ENCODE measurements at regions not wholly inside any gene's neighbourhood (a gene's known extent, or its start where the extent isn't known, plus 50 kb on each side); places are given as distances from the start of the nearest gene placed in this dataset.

DNA sequence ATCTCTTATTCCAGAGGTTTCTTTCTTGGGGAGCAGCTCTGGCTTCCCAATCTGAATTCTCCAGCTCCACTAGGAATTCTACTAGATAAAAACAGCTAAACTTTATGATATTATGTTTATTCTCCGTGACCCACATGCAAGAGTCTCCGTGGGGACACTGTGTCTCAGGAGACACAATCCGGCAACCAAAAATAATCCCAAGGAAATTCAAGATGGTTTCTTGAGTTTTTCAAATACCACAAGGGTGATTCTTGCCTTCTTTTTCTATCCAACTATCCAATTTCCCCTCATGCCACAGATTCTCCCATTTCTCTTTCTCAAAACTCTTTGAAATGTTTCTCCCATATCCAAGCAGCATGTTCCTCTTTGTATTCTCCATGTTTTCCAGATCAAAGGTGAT is 103.1 kb downstream of the FAS start:
- DNase-seq = no peak

DNA sequence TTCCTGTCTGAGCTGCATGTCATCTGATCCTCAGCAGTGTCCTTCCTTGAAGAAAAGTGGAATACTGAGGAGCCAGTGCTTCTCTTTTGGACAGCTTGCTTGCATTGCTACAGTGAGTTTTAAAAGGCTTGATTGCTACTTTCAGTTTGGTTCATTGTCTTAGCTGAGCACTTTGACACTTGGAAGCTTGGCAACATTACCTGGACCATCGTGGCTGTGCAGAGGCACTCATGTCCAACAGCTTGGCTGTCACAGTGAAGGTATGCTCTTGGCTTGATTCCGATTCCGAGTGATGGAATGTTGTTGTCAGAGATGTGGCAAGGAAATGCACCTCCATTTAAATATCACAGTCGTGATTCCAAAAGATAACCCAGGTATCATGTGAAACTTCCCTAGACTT is 102.4 kb downstream of the FAS start:
- no peak for DNase-seq

DNA sequence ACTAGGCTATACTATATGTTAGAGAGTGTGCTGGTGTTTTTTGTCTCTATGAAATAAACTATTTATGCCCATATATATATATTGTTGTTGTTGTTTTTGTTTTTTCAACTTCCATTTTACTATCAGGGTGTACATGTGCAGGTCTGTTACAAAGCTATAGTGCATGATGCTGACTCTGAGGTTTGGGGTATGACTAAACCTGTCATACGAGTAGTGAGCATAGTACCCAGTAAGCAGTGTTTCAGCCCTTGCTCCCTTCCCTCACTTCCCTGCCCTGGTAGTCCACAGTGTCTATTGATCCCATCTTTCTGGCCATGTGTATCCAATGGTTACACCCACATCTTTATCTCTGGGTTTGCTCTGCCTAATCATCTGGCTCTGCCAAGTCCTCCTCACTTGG is 101.8 kb downstream of the FAS start:
- no peak for DNase-seq

DNA sequence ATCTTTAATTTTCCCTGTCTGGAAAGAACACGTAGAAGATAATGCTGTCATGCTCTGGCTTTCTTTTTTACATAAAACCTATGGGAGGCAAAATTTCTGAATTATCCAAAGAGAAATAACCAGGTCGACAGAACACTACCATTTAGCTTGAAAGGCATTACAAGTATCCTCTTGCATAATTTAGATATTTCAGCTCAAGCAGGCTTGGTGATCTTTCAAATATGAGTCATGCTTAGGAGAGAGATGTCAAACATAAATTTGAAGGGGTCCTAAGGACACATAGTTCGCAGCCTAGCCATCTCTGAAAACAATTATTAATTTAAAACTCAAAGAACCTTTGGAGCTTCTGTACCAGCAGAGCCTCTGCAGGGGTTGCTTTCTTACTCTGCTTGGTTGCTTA is 100.9 kb downstream of the FAS start:
- DNase-seq = no peak

DNA sequence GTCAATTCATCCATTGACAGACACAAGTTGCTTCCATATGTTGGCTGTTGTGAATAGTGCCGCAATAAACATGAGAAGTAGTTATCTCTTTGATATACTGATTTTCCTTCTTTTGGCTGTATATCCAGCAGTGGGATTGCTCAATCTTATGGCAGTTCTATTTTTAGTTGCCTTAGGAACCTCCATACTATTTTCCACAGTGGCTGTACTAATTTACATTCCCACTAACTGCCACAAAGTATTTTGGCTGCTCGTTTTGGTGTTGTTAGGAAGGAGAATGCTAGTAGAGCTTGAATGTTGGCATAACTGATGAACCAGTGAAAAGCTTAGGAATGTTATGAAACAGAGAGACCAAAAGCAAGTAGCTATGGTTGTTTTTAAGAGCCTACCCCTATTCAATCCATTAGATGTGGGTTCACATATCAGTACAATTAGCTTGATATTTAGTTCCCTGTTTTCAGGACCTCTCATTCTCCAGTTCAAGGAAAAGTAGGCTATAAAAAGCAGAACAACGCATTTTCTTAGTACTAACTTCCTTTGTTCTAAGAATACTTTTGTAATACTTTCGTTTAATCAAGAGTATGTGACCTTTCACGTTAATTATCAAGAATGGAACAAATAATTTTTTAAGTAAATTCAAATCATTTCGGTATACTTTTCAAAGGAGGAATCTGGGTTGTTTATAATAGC is 100.3 kb downstream of the FAS start:
- no peak for DNase-seq

DNA sequence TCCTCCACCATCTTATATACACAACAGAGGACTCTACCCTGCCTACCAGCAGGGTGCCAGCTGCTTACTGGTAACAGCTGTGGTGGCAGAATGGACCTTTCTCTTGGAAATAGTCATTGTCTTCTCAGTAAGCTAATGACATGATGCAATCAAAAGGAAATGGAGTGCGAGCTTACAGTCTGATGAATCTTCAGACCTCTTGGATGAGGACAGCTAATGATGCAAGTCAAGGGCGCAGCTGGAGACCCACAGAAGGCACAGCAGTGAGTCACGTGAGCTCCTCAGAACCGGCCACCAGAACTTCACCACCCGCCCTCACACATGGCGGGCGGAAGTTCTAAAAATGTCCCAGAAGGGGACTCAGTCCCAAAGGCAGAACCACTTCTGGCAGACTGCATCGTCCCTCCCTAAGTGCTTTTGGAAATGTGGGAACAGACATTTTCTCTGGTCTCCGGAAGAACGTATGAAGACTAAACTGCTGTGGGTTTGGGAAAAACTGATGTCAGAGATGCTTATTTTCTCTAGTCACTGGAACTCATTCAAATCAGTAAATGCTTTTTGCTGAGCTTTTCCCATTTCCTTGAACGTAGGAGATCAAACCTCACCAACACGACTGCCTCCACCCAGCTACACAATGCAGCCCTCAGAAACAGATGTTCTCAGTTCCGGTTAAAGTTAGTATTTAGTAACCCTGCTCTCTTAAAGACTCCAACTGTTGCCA is 96.4 kb downstream of the FAS start:
- no peak for DNase-seq

DNA sequence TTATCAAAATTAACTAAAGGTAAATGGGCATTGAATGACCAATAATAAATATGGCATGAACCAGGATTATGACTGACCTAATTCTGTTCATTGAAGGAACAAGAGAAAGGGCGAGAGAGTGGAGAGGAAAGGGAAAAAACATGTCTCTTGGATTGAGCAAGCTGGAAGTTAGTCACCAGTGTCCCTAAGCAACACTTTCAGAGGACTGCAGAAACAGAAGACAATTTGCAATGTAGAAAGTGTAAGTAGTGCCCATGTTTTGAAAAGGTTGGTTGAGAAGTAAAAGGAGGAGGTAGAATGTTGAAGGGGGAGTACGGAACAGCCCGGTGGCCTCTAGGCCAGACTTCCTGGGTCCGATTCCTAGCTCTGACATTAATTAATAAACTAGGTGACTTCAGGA is 94.6 kb downstream of the FAS start:
- DNase-seq = no peak

DNA sequence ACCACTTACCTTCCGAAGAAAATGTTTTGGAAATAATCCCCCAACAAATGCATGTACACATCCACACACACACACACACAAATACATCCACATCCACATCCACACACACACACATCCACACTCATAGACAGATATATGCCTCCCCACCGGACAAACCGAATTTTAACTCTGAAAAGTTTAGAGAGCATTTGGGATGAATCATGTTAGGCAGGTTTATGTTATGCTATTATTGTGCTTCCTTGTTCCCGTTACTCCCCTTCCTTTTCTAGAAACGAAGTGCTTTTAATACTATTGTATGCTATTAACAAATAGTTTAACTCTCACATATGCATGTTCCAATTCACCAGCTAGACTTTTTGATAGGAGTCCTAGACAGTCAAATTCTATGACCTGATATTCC is 91.5 kb downstream of the FAS start:
- no peak for DNase-seq

DNA sequence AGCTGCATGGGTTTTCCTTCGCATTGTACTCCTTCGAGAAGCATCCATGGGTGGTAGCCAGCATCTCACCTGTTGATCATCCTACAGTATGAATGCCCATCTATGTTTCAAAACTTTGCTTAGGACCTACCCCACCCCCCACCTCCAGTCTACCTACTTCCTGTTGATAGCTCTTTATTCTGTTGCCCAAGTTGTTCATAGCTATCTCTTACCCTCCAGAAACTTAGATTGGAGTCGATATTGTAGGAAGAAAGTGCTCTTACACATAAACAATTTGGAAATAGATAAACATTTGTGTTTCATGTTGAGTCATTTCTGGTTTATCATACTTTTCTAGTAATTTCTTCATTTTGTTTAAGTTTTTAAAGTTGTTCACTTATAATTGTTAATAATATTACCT is 90.1 kb downstream of the FAS start:
- DNase-seq = no peak

DNA sequence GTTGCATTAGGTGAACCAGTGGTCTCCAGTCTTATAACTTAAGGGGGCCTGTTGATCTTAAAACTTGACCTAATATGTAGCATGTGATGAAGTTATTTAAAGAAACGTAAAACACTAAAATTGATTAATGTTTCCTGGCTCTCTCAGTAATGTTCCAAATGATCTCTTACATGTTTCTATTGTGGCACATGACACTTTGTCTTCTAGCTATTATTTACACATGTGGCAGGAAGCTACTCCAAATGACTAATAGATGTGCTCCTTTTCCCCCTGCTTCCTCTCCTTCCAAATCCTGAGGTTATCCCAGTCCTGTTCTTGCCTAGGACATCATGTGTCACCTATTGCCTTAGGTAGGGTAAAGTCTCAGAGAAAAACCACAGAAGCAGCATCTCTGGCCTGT is 89.4 kb downstream of the FAS start:
- no peak for DNase-seq

DNA sequence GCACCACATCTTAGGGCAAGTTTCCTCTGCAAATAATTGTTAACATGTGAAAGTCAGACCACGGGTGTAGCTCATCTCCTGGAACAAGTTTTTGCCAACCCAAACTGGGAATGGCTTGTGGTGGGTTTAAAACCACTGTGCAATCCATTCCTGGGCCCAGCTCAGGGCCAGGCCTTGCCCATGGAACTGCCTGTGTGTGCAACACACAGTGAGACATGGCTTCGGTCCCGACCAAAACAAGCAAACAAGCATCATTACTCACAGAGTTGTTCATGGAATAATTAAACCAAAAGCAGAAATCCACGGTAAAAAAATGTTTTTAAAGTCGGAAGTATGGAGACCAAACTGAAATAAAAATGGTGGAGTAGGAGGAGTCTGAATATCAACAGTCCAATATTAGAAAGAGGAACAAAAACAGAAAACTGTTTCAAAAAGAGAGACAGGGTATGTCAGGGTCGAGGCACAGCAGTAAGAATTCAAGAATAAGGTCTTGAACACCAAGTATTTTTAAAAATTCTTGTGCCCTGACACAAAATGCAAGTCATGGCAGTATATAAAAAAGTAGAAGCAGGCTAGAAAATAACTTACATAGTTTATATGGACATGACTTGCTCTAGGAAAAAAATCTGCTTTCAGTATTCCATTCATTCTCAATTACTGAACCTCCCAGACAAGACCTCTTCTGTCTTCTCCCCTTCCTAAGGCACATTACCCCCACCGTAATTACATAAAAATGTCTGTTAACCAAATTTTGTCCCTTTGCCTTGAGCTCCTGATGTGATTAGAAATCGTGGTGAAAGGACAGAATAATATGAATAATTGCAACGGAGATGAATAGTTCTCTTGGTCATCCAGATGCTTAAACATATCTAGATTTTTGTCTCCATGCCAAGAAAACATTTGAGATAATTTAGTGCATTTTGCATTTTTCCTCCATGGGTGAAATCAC is 88.4 kb downstream of the FAS start:
- no peak for DNase-seq

DNA sequence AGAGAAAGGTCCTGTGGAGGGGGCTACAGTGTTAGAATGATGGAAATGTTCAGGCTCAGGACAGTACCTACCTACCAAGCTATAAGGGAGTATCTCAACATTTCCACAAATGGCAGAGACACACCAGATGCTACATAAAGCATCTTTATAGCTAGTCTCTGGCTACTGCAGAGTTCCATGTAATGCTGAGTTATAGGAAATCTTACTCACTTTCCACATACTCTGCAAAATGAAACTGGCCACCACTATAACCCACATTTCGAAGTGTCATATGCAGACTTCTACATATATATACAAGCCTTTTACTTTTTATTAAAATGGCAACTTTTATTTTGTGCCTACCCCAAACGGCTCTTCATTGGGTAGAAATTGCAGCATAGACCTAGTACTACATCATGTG is 85.5 kb downstream of the FAS start:
- DNase-seq = no peak

DNA sequence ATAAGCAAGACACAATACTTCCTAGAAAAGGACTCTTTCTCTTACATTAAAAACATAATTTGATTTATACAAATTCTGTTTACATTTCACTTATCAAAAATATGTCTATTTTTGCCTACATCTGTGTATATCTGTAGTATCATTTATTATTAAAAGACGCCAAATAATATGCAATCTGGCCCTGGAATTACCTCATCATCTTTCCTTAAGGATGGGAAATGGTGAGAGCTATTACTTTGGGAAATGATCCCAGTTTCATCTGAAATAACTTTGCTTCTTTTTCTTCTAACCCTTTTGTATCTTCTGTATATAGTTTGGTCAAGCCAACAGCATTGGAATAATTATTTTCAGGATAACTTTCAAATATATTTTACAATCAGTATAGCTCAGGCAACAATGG is 85.0 kb downstream of the FAS start:
- DNase-seq = no peak

DNA sequence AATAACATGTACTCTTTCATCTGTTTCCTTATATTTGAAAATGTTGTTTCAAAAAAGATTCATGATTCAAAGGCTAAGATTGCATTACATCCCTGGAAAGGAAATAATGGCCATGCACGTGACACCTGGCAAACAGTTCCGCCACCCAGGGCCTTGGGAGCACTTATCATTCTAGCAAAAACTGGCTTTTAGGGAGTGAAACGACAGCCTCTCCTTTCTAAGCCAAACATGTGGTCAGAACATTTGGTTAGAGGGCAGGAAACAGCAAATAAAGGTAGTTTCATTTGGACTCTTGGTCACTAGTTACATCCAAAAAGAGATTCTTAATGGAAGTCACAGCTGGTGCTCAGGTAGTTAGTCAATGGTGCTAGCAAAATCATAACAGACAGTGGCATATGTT is 83.5 kb downstream of the FAS start:
- no peak for DNase-seq

DNA sequence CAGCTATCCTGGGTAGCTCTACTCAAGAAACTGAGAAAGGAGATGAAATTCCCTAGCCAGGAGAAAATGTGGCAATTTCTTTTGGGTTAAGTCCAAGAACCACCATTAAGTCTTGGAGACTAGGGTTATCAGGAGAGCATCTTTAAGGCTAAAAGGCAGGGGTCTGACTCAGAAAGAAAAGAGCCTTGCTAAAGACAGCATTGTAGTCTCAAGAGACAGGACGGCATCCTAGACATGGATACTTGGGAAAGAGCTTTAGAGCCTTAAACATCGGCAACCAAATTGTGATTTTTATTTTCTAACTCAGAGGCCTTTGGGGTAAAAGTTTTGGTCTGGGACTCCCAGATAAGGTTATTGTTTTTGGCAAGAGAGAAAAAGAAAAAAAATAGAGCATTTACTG is 83.1 kb downstream of the FAS start:
- no peak for DNase-seq

DNA sequence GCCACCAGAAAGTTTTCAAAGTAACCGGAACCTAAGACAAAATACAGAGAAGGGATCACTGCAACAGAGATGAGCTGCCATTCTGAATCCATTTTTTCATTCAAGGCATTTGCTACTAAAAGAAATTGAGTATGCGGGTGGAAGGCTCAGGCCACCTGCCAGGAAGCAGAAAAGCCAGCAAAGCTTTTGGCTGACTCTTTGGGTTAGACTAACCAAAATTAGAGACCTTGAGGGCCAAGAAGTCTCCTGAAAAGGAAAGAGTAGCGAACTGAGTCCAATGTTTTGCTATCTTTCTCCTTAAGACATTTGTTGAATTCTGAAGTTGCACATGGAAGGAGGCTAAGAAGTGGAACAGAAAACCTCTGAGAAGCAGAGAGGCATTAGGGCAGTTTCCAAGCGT is 79.0 kb downstream of the FAS start:
- DNase-seq = no peak

All from midbrain (tissue), 1 donor.